GM12875 (cell line): ENCODE measurements at regions not wholly inside any gene's neighbourhood (a gene's known extent, or its start where the extent isn't known, plus 50 kb on each side); places are given as distances from the start of the nearest gene placed in this dataset.

Experiments used
- H3K4me3 ChIP-seq: one replicate; pipeline ENCODE4 v1.5.1; 2011; ENCODE audit warnings: low read depth, low read length, control low read depth
- TF ChIP-seq, protein P1 (sequence below): IDR thresholded peaks from 2 replicates; pipeline ENCODE4 v1.5.1; 2011; ENCODE audit warnings: low read depth, mild to moderate bottlenecking, control low read depth, inconsistent platforms, low read length, moderate library complexity, borderline replicate concordance; ENCODE audit not compliant: insufficient read depth

DNA sequence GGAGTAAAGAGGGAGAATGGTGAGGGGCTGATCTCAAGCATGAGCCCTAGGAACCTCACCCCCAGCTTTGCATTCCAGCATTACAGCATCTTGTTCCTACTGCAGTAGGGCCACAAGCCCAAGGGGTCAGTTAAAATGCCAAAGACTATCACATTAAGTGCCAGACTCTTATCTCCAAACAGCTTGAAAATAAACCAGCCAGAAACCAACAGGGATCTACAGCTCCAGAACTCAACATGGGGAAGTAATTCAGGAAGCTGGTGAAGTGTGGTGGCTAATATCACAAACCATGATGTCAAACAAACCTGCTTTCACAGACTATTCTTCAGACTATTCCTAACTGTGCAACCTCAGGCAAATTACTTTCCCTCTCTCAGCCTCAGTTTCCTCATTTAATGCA, 278.3 kb downstream of the TNS1 start:
- H3K4me3 ChIP-seq, result no peak overlapping the region
- TF ChIP-seq, protein P1, sequence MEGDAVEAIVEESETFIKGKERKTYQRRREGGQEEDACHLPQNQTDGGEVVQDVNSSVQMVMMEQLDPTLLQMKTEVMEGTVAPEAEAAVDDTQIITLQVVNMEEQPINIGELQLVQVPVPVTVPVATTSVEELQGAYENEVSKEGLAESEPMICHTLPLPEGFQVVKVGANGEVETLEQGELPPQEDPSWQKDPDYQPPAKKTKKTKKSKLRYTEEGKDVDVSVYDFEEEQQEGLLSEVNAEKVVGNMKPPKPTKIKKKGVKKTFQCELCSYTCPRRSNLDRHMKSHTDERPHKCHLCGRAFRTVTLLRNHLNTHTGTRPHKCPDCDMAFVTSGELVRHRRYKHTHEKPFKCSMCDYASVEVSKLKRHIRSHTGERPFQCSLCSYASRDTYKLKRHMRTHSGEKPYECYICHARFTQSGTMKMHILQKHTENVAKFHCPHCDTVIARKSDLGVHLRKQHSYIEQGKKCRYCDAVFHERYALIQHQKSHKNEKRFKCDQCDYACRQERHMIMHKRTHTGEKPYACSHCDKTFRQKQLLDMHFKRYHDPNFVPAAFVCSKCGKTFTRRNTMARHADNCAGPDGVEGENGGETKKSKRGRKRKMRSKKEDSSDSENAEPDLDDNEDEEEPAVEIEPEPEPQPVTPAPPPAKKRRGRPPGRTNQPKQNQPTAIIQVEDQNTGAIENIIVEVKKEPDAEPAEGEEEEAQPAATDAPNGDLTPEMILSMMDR, result no peak

DNA sequence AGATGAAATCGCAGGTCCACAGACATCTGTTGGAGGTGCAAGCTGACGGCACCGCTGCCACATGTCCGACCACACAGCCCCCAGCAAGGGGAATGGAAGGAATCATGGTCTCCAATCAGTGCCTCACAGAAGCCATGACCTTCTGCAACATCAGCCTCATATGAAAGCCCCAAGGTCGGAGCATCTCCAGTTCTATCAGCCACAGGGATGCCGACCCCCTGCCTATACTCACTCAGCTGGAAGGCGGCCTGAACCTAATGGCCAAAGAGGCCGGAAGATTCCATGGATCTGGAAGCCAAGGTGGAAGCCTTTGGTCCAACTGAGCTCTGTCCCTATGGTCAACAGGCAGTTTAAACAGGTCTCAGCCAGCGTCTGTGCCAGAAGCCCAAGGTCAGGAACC, 278.8 kb downstream of the TNS1 start:
- TF ChIP-seq, protein P1, result no peak

DNA sequence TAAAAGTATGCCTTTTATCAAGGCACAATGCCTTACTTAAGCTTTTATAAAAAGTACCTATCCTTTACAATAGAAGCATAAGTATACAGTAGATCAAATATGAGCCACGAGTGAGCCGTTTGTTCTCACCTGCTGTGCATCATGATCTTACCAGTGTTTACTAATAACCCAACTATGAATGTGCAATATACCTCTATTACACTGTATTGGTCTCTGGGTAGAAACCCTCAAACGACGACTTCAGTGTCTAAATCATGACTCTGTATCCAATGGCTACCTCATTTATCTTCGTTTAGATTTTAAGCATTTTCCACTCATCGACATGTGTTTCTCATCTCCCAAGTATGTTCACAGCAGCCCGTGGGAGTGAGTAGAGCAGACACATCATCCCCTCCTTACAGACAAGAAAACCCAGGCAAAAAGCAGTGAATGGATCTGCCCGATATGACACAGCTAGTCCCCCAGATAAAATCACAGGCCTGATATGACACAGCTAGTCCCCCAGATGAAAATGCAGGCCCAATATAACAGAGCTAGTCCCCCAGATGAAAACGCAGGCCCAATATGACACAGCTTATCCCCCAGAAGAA, 279.8 kb downstream of the TNS1 start:
- no peak overlapping the region for H3K4me3 ChIP-seq
- TF ChIP-seq, protein P1, result no peak

More for the DNA sequence above, 278.8 kb downstream of the TNS1 start:
- H3K4me3 ChIP-seq, result no peak overlapping the region

DNA sequence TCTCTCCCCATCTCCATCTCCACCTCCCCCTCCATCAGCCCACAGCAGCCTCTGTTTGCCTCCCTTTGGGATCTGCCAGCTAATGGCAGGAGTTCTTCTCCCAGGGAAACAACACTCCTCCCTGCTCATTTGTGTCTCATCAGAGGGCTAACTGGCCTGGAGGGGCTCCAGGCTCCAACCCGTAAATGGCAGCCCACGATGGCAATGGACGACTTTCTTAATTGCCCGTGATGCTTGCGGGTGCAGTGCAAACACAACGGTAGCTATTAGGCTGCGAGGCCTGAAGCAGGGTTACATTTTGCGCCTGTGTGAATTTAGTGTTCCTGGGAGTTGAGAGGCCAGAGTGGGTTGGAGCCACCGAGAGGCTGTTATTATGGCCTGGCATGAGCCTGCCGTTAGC, 285.1 kb downstream of the TNS1 start:
- TF ChIP-seq, protein P1, result no peak
- no peak overlapping the region for H3K4me3 ChIP-seq

DNA sequence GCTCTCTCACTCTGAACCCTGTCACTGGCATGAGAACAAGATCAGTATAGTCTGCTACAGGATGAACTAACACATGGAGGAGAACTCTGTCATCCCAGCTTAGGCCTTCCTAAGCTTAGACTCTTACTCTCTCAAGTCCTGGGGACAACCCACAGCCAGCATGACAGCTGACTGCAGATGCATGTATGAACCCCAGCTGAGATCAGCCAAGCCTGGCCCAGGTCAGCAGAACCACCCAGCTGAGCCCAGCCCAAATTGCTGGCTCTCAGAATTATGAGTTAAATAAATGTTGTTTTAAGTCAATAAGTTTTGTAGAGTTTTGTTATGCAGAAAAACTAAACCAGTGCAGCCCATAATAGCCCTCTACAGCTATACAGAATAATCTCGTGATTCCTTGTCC, 287.3 kb downstream of the TNS1 start:
- H3K4me3 ChIP-seq, result no peak overlapping the region
- TF ChIP-seq, protein P1, result no peak

DNA sequence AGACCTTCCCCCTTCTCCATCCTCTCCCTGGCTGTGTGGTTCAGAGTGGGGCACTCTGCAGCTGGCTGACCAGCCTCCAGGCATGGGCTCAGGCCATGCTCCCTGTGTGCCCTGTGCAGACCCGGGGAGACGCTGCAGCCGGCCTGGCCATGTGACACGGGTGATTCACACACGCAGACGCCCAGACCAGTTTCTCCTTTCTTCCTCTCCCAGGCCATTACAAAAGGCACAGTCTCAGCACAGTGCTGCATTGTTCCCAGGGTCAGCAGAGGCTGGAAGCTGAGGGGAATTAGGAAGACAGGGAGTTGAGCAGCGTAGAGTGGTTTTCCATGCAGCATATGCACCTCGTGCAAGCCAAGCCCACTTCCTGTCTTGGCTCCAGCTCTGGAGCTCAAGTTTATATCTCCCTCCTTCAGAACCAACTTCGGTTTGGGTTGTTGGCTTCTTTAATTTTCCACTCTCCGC, 288.5 kb downstream of the TNS1 start:
- H3K4me3 ChIP-seq, result no peak overlapping the region
- TF ChIP-seq, protein P1, result no peak
